ENCODE measurements at regions not wholly inside any gene's neighbourhood (a gene's known extent, or its start where the extent isn't known, plus 50 kb on each side); places are given as distances from the start of the nearest gene placed in this dataset.

GRCh38 chr3:168625477-168625876 lies 529.8 kb upstream of the GOLIM4 start:
- TF ChIP-seq CTCF (IDR thresholded peaks at IDR 0.05; ENCODE audit: insufficient read depth, low read length): no peak
- no peak for TF ChIP-seq REST (IDR thresholded peaks at IDR 0.05; ENCODE audit: insufficient replicate concordance, low read depth)
- TF ChIP-seq GABPA (IDR thresholded peaks at IDR 0.05; ENCODE audit: low read depth): no peak
- TF ChIP-seq SPI1 (IDR thresholded peaks at IDR 0.05; ENCODE audit: borderline replicate concordance, low read depth): no peak

Data from HL-60 (cell line).